Effector memory CD8-positive, alpha-beta T cell (primary cell): ENCODE measurements at regions not wholly inside any gene's neighbourhood (a gene's known extent, or its start where the extent isn't known, plus 50 kb on each side); places are given as distances from the start of the nearest gene placed in this dataset.
"Not testable (repeated sequence)": the region's sequence is repeated elsewhere in the genome, so short reads cannot be mapped to it uniquely, and the experiment has no call there.

Experiments
- ATAC-seq: fragments of 150-1000 bp; cut with Tn5 transposase; replicated peaks from 2 replicates; pipeline ENCODE4 v1.10.0; 2021; ENCODE audit warnings: mild to moderate bottlenecking, moderate library complexity
- DNase-seq, 3 experiments: peaks; one replicate each; pipeline ENCODE4 v3.0.0; 2021
- H3K27ac Mint-ChIP-seq, 2 donors: one replicate each; pipeline ENCODE4 v1.8.0; 2022; ENCODE audit warnings: mild to moderate bottlenecking in 2 of 2, mixed read lengths in 2 of 2, moderate library complexity in 2 of 2
- H3K27me3 Mint-ChIP-seq, 2 donors: one replicate each; pipeline ENCODE4 v1.8.0; 2022; ENCODE audit warnings: mixed read lengths in 2 of 2
- H3K36me3 Mint-ChIP-seq: one replicate; pipeline ENCODE4 v1.8.0; 2022; ENCODE audit warnings: mild to moderate bottlenecking, moderate library complexity, mixed read lengths; ENCODE audit not compliant: insufficient read depth
- H3K4me1 Mint-ChIP-seq, 2 donors: one replicate each; pipeline ENCODE4 v1.8.0; 2022; ENCODE audit warnings: low read depth in 2 of 2, mixed read lengths in 2 of 2
- H3K4me3 Mint-ChIP-seq, 2 donors: one replicate each; pipeline ENCODE4 v1.8.0; 2022; ENCODE audit warnings: mild to moderate bottlenecking in 2 of 2, mixed read lengths in 2 of 2, moderate library complexity in 2 of 2
- H3K9me3 Mint-ChIP-seq, 2 donors: one replicate each; pipeline ENCODE4 v1.8.0; 2022; ENCODE audit warnings: mixed read lengths in 2 of 2

DNA sequence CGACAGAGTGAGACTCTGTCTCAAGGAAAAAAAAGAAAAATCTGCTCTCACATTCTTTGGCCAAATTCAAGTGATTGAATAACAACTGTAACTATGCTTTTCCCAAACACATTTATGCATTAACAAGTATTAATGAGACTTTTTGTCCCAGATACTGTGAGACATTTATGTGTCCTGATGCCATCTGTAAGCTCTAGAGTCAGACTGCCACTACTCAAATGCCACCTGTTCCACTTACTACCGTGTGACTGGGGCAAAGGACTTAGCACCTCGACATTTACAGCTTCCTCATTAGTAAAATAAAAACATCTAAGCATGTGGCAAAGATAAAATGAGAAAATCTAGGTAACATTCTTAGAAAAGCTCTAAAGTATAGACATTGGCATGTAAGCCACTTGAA is 178.1 kb upstream of the MARCKS start:
- H3K4me3 Mint-ChIP-seq = no peak overlapping the region
- peaks cover 4% of the 10 kb centered on the region for H3K36me3 Mint-ChIP-seq
- H3K4me1 Mint-ChIP-seq = no peaks in the 10 kb centered on the region
- ATAC-seq (no peak), DNase-seq (no peak)
- H3K27me3 Mint-ChIP-seq = no peaks in the 10 kb centered on the region
- H3K9me3 Mint-ChIP-seq = no peaks in the 10 kb centered on the region
- H3K27ac Mint-ChIP-seq = no peak overlapping the region

GRCh38 chr6:113680301-113680700 is 176.8 kb upstream of the MARCKS start:
- no peak overlapping the region for H3K4me3 Mint-ChIP-seq
- no peak overlapping the region for H3K27ac Mint-ChIP-seq
- no peaks in the 10 kb centered on the region for H3K27me3 Mint-ChIP-seq
- DNase-seq (no peak), ATAC-seq (no peak)
- peaks cover 4% of the 10 kb centered on the region for H3K36me3 Mint-ChIP-seq
- H3K9me3 Mint-ChIP-seq = no peaks in the 10 kb centered on the region
- no peaks in the 10 kb centered on the region for H3K4me1 Mint-ChIP-seq

GRCh38 chr6:113683968-113684367 is 173.2 kb upstream of the MARCKS start:
- peaks cover 2% of the 10 kb centered on the region for H3K36me3 Mint-ChIP-seq
- H3K4me3 Mint-ChIP-seq = no peak overlapping the region
- DNase-seq (no peak), ATAC-seq (no peak)
- no peaks in the 10 kb centered on the region for H3K9me3 Mint-ChIP-seq
- no peaks in the 10 kb centered on the region for H3K4me1 Mint-ChIP-seq
- no peak overlapping the region for H3K27ac Mint-ChIP-seq
- no peaks in the 10 kb centered on the region for H3K27me3 Mint-ChIP-seq

DNA sequence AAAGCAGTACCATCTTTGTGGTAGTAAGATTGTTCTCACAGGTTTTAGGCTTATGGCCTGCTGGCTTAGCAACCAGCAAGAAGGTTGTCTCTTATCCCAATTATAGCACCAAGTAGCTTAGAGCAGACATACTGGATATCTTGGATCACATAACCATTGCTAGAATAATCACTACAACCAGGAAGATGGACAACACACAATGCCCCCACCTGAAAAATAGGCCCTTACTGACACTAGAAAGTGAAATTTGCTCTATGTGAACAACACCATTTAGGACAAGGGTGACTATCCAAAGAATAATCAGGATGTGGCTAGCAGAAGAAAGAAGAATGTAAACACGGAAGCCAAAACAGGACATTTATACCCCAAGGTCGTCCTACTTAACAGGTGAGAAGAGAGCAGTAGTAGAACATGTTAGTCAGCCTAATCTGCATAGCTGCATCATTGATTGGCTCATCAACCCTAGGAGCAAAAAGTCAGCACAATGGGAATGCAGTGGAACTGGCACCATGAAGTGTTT is 172.7 kb upstream of the MARCKS start:
- Mint-ChIP-seq H3K4me1 (no peaks in the 10 kb centered on the region), H3K9me3 (no peaks in the 10 kb centered on the region), H3K4me3 (no peak overlapping the region), H3K27ac (no peak overlapping the region), H3K27me3 (no peaks in the 10 kb centered on the region), H3K36me3 (no peaks in the 10 kb centered on the region)
- DNase-seq = no peak
- ATAC-seq = no peak

DNA sequence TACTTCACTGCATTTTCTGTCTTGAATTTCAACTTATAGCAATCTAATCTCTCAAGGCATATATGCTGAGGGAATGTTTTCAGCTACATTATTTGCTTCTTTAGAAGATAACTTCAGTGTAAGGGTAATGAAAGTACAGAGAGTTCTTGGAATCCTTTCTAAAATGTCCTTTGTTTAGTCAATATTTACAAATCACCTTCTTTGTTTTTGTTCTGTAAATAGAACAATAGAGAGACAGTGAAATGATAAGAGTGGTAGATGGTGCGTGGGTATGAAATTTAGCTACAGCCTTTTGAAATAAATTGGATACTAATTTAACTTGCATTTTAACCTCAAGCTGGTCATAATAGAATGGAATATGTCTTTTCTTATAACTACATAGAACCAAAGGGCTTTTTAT is 171.1 kb upstream of the MARCKS start:
- DNase-seq (no peak), ATAC-seq (no peak)
- no peak overlapping the region for H3K4me3 Mint-ChIP-seq
- H3K9me3 Mint-ChIP-seq = no peaks in the 10 kb centered on the region
- H3K4me1 Mint-ChIP-seq = no peaks in the 10 kb centered on the region
- no peak overlapping the region for H3K27ac Mint-ChIP-seq
- H3K36me3 Mint-ChIP-seq = no peaks in the 10 kb centered on the region
- no peaks in the 10 kb centered on the region for H3K27me3 Mint-ChIP-seq

- H3K4me3 Mint-ChIP-seq, H3K4me1 Mint-ChIP-seq, DNase-seq, H3K9me3 Mint-ChIP-seq, H3K36me3 Mint-ChIP-seq, H3K27ac Mint-ChIP-seq, H3K27me3 Mint-ChIP-seq, ATAC-seq: not testable (repeated sequence)
Observed at GRCh38 chr6:113689620-113690019, 167.5 kb upstream of the MARCKS start.

- Mint-ChIP-seq H3K4me3 (no peak overlapping the region), H3K27me3 (no peaks in the 10 kb centered on the region), H3K9me3 (no peaks in the 10 kb centered on the region), H3K36me3 (no peaks in the 10 kb centered on the region), H3K27ac (no peak overlapping the region), H3K4me1 (no peaks in the 10 kb centered on the region)
- DNase-seq (no peak), ATAC-seq (no peak)
Observed at GRCh38 chr6:113690281-113691259, 166.6 kb upstream of the MARCKS start.

DNA sequence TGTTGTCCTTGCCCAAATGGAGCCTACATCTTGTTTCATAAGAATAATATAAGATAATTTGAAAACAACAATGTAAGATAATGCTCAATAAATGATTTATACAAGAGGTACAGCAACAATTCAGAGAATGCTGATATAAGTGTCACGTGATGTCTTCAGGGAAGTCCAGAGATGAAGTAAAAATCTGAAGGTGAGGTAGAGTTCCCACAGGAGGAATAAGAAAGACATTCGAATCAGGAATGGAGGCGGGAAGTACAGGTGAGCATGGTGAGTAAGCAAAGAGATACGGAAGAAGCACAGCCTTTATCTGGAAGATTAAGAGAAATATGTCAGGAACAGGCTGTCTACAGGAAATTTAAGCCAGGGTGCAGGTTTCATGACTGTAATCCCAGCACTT is 165.9 kb upstream of the MARCKS start:
- ATAC-seq (no peak), DNase-seq (no peak)
- H3K4me1 Mint-ChIP-seq = no peaks in the 10 kb centered on the region
- no peaks in the 10 kb centered on the region for H3K36me3 Mint-ChIP-seq
- no peaks in the 10 kb centered on the region for H3K27me3 Mint-ChIP-seq
- H3K27ac Mint-ChIP-seq = no peak overlapping the region
- no peak overlapping the region for H3K4me3 Mint-ChIP-seq
- H3K9me3 Mint-ChIP-seq = no peaks in the 10 kb centered on the region

- DNase-seq (no peak), ATAC-seq (no peak)
- Mint-ChIP-seq H3K27ac (no peak overlapping the region), H3K27me3 (no peaks in the 10 kb centered on the region), H3K4me1 (no peaks in the 10 kb centered on the region), H3K4me3 (no peak overlapping the region), H3K36me3 (no peaks in the 10 kb centered on the region), H3K9me3 (no peaks in the 10 kb centered on the region)
Observed at GRCh38 chr6:113693851-113694250, 163.3 kb upstream of the MARCKS start.

- H3K9me3 Mint-ChIP-seq = no peaks in the 10 kb centered on the region
- ATAC-seq (no peak), DNase-seq (no peak)
- no peak overlapping the region for H3K27ac Mint-ChIP-seq
- H3K36me3 Mint-ChIP-seq = no peaks in the 10 kb centered on the region
- no peaks in the 10 kb centered on the region for H3K4me1 Mint-ChIP-seq
- no peaks in the 10 kb centered on the region for H3K27me3 Mint-ChIP-seq
- H3K4me3 Mint-ChIP-seq = no peak overlapping the region
Observed at GRCh38 chr6:113694278-113695077, 162.7 kb upstream of the MARCKS start.

- H3K27me3 Mint-ChIP-seq = no peaks in the 10 kb centered on the region
- DNase-seq (no peak), ATAC-seq (no peak)
Observed at GRCh38 chr6:113695516-113695915, 161.6 kb upstream of the MARCKS start.

GRCh38 chr6:113696960-113697359 is 160.2 kb upstream of the MARCKS start:
- ATAC-seq (no peak), DNase-seq (no peak)
- no peaks in the 10 kb centered on the region for H3K36me3 Mint-ChIP-seq
- no peaks in the 10 kb centered on the region for H3K4me1 Mint-ChIP-seq
- H3K4me3 Mint-ChIP-seq = no peak overlapping the region
- no peaks in the 10 kb centered on the region for H3K27me3 Mint-ChIP-seq
- no peak overlapping the region for H3K27ac Mint-ChIP-seq
- H3K9me3 Mint-ChIP-seq = peaks cover 0 to 2% of the 10 kb centered on the region in 2 donors

More at GRCh38 chr6:113695516-113695915, 161.6 kb upstream of the MARCKS start:
- Mint-ChIP-seq H3K27ac (no peak overlapping the region), H3K9me3 (peaks cover 0 to 2% of the 10 kb centered on the region in 2 donors), H3K4me3 (no peak overlapping the region), H3K36me3 (no peaks in the 10 kb centered on the region), H3K4me1 (no peaks in the 10 kb centered on the region)

- H3K9me3 Mint-ChIP-seq = peaks cover 0 to 2% of the 10 kb centered on the region in 2 donors
- H3K27ac Mint-ChIP-seq = no peak overlapping the region
- no peaks in the 10 kb centered on the region for H3K36me3 Mint-ChIP-seq
- no peak overlapping the region for H3K4me3 Mint-ChIP-seq
- no peaks in the 10 kb centered on the region for H3K4me1 Mint-ChIP-seq
- no peak for ATAC-seq
- H3K27me3 Mint-ChIP-seq = no peaks in the 10 kb centered on the region
- DNase-seq = no peak
Observed at GRCh38 chr6:113697632-113698410, 159.3 kb upstream of the MARCKS start.
